GM13976 (cell line): ENCODE measurements at regions not wholly inside any gene's neighbourhood (a gene's known extent, or its start where the extent isn't known, plus 50 kb on each side); places are given as distances from the start of the nearest gene placed in this dataset.
A peak's percentile ranks its signal among the peaks of the same experiment; 100 is the strongest.

Experiments
- DNase-seq: peaks from one replicate; pipeline ENCODE4 v3.0.0; 2012; ENCODE audit warnings: low spot score
- in situ Hi-C: fragments of 300-500 bp; cut with MboI; formaldehyde crosslinking; loops from one replicate; pipeline ENCODE4 v1.12.0; 2022; ENCODE audit warnings: low sequenced_read_pairs, mixed read lengths, inconsistent platforms; ENCODE audit not compliant: unreplicated experiment
- TF ChIP-seq, protein P1 (sequence below): IDR thresholded peaks from 2 replicates; pipeline ENCODE4 v1.5.1; 2012; ENCODE audit warnings: borderline replicate concordance, mild to moderate bottlenecking; ENCODE audit not compliant: insufficient read depth; ENCODE audit errors: extremely low read depth, missing control alignments, control extremely low read depth

GRCh38 chr6:29884261-29884660 lies 56.6 kb downstream of the HLA-G start:
- in situ Hi-C loops, result no loop called here
- no peak for DNase-seq
- TF ChIP-seq, protein P1, sequence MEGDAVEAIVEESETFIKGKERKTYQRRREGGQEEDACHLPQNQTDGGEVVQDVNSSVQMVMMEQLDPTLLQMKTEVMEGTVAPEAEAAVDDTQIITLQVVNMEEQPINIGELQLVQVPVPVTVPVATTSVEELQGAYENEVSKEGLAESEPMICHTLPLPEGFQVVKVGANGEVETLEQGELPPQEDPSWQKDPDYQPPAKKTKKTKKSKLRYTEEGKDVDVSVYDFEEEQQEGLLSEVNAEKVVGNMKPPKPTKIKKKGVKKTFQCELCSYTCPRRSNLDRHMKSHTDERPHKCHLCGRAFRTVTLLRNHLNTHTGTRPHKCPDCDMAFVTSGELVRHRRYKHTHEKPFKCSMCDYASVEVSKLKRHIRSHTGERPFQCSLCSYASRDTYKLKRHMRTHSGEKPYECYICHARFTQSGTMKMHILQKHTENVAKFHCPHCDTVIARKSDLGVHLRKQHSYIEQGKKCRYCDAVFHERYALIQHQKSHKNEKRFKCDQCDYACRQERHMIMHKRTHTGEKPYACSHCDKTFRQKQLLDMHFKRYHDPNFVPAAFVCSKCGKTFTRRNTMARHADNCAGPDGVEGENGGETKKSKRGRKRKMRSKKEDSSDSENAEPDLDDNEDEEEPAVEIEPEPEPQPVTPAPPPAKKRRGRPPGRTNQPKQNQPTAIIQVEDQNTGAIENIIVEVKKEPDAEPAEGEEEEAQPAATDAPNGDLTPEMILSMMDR, result no peak

- TF ChIP-seq, protein P1, result no peak
- no peak for DNase-seq
- in situ Hi-C loops, result loop anchor here (5.0 kb wide), 1 partner anchor 56 kb away; the partner anchor contains the start of gene HLA-A
These were observed 55.6 kb upstream of the HLA-A start for GRCh38 chr6:29886701-29887100.

- in situ Hi-C loops, result loop anchor here (5.0 kb wide), 1 partner anchor 55 kb away; the partner anchor contains the start of gene HLA-A
- DNase-seq, result peak; percentile 48
- TF ChIP-seq, protein P1, result no peak
These were observed 55.0 kb upstream of the HLA-A start for GRCh38 chr6:29887330-29887818.

GRCh38 chr6:29887819-29888776 lies 54.2 kb upstream of the HLA-A start:
- DNase-seq, result peak; percentile 87
- TF ChIP-seq, protein P1, result no peak
- in situ Hi-C loops, result loop anchor here (5.0 kb wide), 1 partner anchor 54 kb away; the partner anchor contains the start of gene HLA-A
